Activated T-cell treated with anti-CD3 and anti-CD28 coated beads, Interleukin-2, amount 50 U/mL, for 72 hours (primary cell): ENCODE measurements at regions not wholly inside any gene's neighbourhood (a gene's known extent, or its start where the extent isn't known, plus 50 kb on each side); places are given as distances from the start of the nearest gene placed in this dataset.

Experiments used
- ATAC-seq, 2 donors: fragments of 150-1000 bp; cut with Tn5 transposase; replicated peaks in 1 of 2; 2 replicates each; pipeline ENCODE4 v1.10.0; 2021; ENCODE audit warnings: moderate library complexity in 2 of 2, mild to moderate bottlenecking in 1 of 2
- DNase-seq, 2 donors: peaks; one replicate each; pipeline ENCODE4 v3.0.0; 2021 to 2022; ENCODE audit warnings: mixed read lengths in 1 of 2
- H3K27ac Mint-ChIP-seq: one replicate; pipeline ENCODE4 v1.8.0; 2022; ENCODE audit warnings: mild to moderate bottlenecking, moderate library complexity, mixed read lengths
- H3K27me3 Mint-ChIP-seq: one replicate; pipeline ENCODE4 v1.8.0; 2022; ENCODE audit warnings: low read depth, mixed read lengths
- H3K36me3 Mint-ChIP-seq, 2 donors: one replicate each; pipeline ENCODE4 v1.8.0; 2022; ENCODE audit warnings: mixed read lengths in 2 of 2, mild to moderate bottlenecking in 1 of 2; ENCODE audit not compliant: insufficient read depth in 2 of 2
- H3K4me1 Mint-ChIP-seq: one replicate; pipeline ENCODE4 v1.8.0; 2022; ENCODE audit warnings: low read depth, mixed read lengths
- H3K4me3 Mint-ChIP-seq, 2 donors: one replicate each; pipeline ENCODE4 v1.8.0; 2022; ENCODE audit warnings: mild to moderate bottlenecking in 2 of 2, mixed read lengths in 2 of 2, moderate library complexity in 2 of 2
- H3K9me3 Mint-ChIP-seq, 2 donors: one replicate each; pipeline ENCODE4 v1.8.0; 2022; ENCODE audit warnings: mixed read lengths in 2 of 2

- H3K27ac Mint-ChIP-seq = no peak overlapping the region
- no peak overlapping the region for H3K4me3 Mint-ChIP-seq
- no peak for ATAC-seq
- peaks cover 10% of the 10 kb centered on the region for H3K4me1 Mint-ChIP-seq
- DNase-seq = no peak
- no peaks in the 10 kb centered on the region for H3K27me3 Mint-ChIP-seq
- H3K9me3 Mint-ChIP-seq = peaks cover 3 to 5% of the 10 kb centered on the region in 2 donors
- H3K36me3 Mint-ChIP-seq = peaks cover 3 to 17% of the 10 kb centered on the region in 2 donors
Observed at GRCh38 chr2:8528863-8529262, 153.0 kb upstream of the ID2 start.

- Mint-ChIP-seq H3K9me3 (peaks cover 3 to 5% of the 10 kb centered on the region in 2 donors), H3K36me3 (peaks cover 3 to 17% of the 10 kb centered on the region in 2 donors), H3K4me3 (no peak overlapping the region), H3K27ac (no peak overlapping the region), H3K4me1 (peaks cover 10% of the 10 kb centered on the region), H3K27me3 (no peaks in the 10 kb centered on the region)
- DNase-seq (no peak), ATAC-seq (no peak)
Observed at GRCh38 chr2:8529706-8530277, 152.1 kb upstream of the ID2 start.

- Mint-ChIP-seq H3K27ac (no peak overlapping the region), H3K27me3 (no peaks in the 10 kb centered on the region), H3K4me3 (no peak overlapping the region), H3K36me3 (peaks cover 3 to 17% of the 10 kb centered on the region in 2 donors), H3K4me1 (peaks cover 17% of the 10 kb centered on the region), H3K9me3 (peaks cover 3 to 5% of the 10 kb centered on the region in 2 donors)
- no peak for ATAC-seq
- DNase-seq = no peak
Observed at GRCh38 chr2:8531481-8531880, 150.4 kb upstream of the ID2 start.

- Mint-ChIP-seq H3K27me3 (no peaks in the 10 kb centered on the region), H3K9me3 (peaks cover 3 to 5% of the 10 kb centered on the region in 2 donors), H3K4me1 (peaks cover 22% of the 10 kb centered on the region), H3K4me3 (no peak overlapping the region), H3K27ac (no peak overlapping the region), H3K36me3 (peaks cover 3 to 17% of the 10 kb centered on the region in 2 donors)
- DNase-seq (no peak), ATAC-seq (no peak)
Observed at GRCh38 chr2:8532438-8532837, 149.4 kb upstream of the ID2 start.

GRCh38 chr2:8533923-8534322 is 147.9 kb upstream of the ID2 start:
- Mint-ChIP-seq H3K9me3 (peaks cover 3 to 5% of the 10 kb centered on the region in 2 donors), H3K27me3 (no peaks in the 10 kb centered on the region), H3K4me1 (peaks cover 33% of the 10 kb centered on the region), H3K27ac (no peak overlapping the region), H3K4me3 (no peak overlapping the region), H3K36me3 (peaks cover 3 to 17% of the 10 kb centered on the region in 2 donors)
- ATAC-seq (no peak), DNase-seq (no peak)

GRCh38 chr2:8534386-8534728 is 147.5 kb upstream of the ID2 start:
- Mint-ChIP-seq H3K9me3 (peaks cover 3 to 5% of the 10 kb centered on the region in 2 donors), H3K27me3 (no peaks in the 10 kb centered on the region), H3K27ac (no peak overlapping the region), H3K4me3 (no peak overlapping the region), H3K36me3 (peaks cover 3 to 17% of the 10 kb centered on the region in 2 donors), H3K4me1 (peaks cover 38% of the 10 kb centered on the region)
- DNase-seq = peak in 1 of 2 donors; percentile 0
- ATAC-seq = no peak

GRCh38 chr2:8534729-8535468 is 147.0 kb upstream of the ID2 start:
- Mint-ChIP-seq H3K27ac (no peak overlapping the region), H3K9me3 (peaks cover 3 to 5% of the 10 kb centered on the region in 2 donors), H3K27me3 (no peaks in the 10 kb centered on the region), H3K4me1 (peaks cover 43% of the 10 kb centered on the region), H3K36me3 (peaks cover 3 to 17% of the 10 kb centered on the region in 2 donors), H3K4me3 (no peak overlapping the region)
- ATAC-seq (no peak), DNase-seq (no peak)

GRCh38 chr2:8535469-8535795 is 146.4 kb upstream of the ID2 start:
- Mint-ChIP-seq H3K36me3 (peaks cover 3 to 17% of the 10 kb centered on the region in 2 donors), H3K4me3 (no peak overlapping the region), H3K9me3 (peaks cover 3 to 5% of the 10 kb centered on the region in 2 donors), H3K27ac (no peak overlapping the region), H3K27me3 (no peaks in the 10 kb centered on the region), H3K4me1 (peaks cover 48% of the 10 kb centered on the region)
- peak in 1 of 2 donors; percentile 3 for ATAC-seq
- DNase-seq = no peak

- H3K36me3 Mint-ChIP-seq = peaks cover 2 to 12% of the 10 kb centered on the region in 2 donors
- ATAC-seq (peak; percentile 46 to 49), DNase-seq (peak in 1 of 2 donors; percentile 26)
- peak overlapping the region in 1 of 2 donors; percentile 32 for H3K4me3 Mint-ChIP-seq
- peaks cover 2 to 4% of the 10 kb centered on the region in 2 donors for H3K9me3 Mint-ChIP-seq
- H3K27me3 Mint-ChIP-seq = no peaks in the 10 kb centered on the region
- H3K27ac Mint-ChIP-seq = no peak overlapping the region
- H3K4me1 Mint-ChIP-seq = peaks cover 55% of the 10 kb centered on the region
Observed at GRCh38 chr2:8535821-8536685, 145.8 kb upstream of the ID2 start.

- Mint-ChIP-seq H3K4me1 (peaks cover 63% of the 10 kb centered on the region), H3K9me3 (peaks cover 0 to 3% of the 10 kb centered on the region in 2 donors), H3K36me3 (peaks cover 0 to 7% of the 10 kb centered on the region in 2 donors), H3K4me3 (no peak overlapping the region), H3K27me3 (no peaks in the 10 kb centered on the region), H3K27ac (peak overlapping the region; percentile 72)
- ATAC-seq = peak; percentile 10 to 18
- peak in 1 of 2 donors; percentile 1 for DNase-seq
Observed at GRCh38 chr2:8536686-8537561, 144.9 kb upstream of the ID2 start.

GRCh38 chr2:8537562-8538155 is 144.2 kb upstream of the ID2 start:
- Mint-ChIP-seq H3K4me3 (no peak overlapping the region), H3K27me3 (no peaks in the 10 kb centered on the region), H3K27ac (no peak overlapping the region), H3K9me3 (no peaks in the 10 kb centered on the region), H3K4me1 (peaks cover 71% of the 10 kb centered on the region), H3K36me3 (peaks cover 0 to 3% of the 10 kb centered on the region in 2 donors)
- DNase-seq = peak in 1 of 2 donors; percentile 3
- ATAC-seq = no peak

GRCh38 chr2:8538531-8538930 is 143.3 kb upstream of the ID2 start:
- H3K9me3 Mint-ChIP-seq = no peaks in the 10 kb centered on the region
- no peaks in the 10 kb centered on the region for H3K27me3 Mint-ChIP-seq
- peaks cover 77% of the 10 kb centered on the region for H3K4me1 Mint-ChIP-seq
- no peak overlapping the region for H3K4me3 Mint-ChIP-seq
- DNase-seq = no peak
- peaks cover 0 to 1% of the 10 kb centered on the region in 2 donors for H3K36me3 Mint-ChIP-seq
- ATAC-seq = no peak
- H3K27ac Mint-ChIP-seq = no peak overlapping the region
